Adrenal gland (tissue), 9 donors: ENCODE measurements at regions not wholly inside any gene's neighbourhood (a gene's known extent, or its start where the extent isn't known, plus 50 kb on each side); places are given as distances from the start of the nearest gene placed in this dataset.
"Not testable (repeated sequence)": the region's sequence is repeated elsewhere in the genome, so short reads cannot be mapped to it uniquely, and the experiment has no call there.

Source experiments
- DNase-seq, 7 donors: peaks; one replicate each; pipeline ENCODE4 v3.0.0-alpha.2; 2019 to 2020
- H3K27ac ChIP-seq, 5 donors: fragments of 200-600 bp; sonication (generic) in 4 of 5; 1 replicate in 3 of 5; 2 replicates in 2 of 5; pipeline versions ENCODE4 v1.5.1 to v1.8.0; 2016 to 2020; ENCODE audit warnings: mild to moderate bottlenecking in 1 of 5
- H3K27me3 ChIP-seq: fragments of 200-600 bp; 2 replicates; pipeline ENCODE4 v1.8.0; 2021
- H3K36me3 ChIP-seq, 2 donors: fragments of 200-600 bp; replicated peaks in 1 of 2; 1 replicate in 1 of 2; 2 replicates in 1 of 2; pipeline versions ENCODE4 v1.5.1 to v1.8.0; 2018 to 2022
- H3K4me1 ChIP-seq, 2 donors: fragments of 200-600 bp; replicated peaks in 1 of 2; 1 replicate in 1 of 2; 2 replicates in 1 of 2; pipeline versions ENCODE4 v1.5.1 to v1.8.0; 2018 to 2021
- H3K4me3 ChIP-seq, 4 donors: fragments of 200-600 bp; sonication (generic) in 3 of 4; one replicate each; pipeline ENCODE4 v1.5.1; 2016 to 2018
- H3K9me3 ChIP-seq, 3 donors: fragments of 200-600 bp; sonication (generic) in 1 of 3; replicated peaks in 1 of 3; 1 replicate in 2 of 3; 2 replicates in 1 of 3; pipeline versions ENCODE4 v1.5.1 to v1.8.0; 2016 to 2021
- POLR2A ChIP-seq, 2 donors: fragments of 450-650 bp; IDR thresholded peaks; one replicate each; pipeline ENCODE4 v1.6.1; 2017; ENCODE audit warnings: antibody characterized with exemption in 2 of 2, mild to moderate bottlenecking in 2 of 2, moderate library complexity in 1 of 2
- WGBS, 4 donors: extraction: QIAGEN DNeasy Blood & Tissue Kit in 2 of 4; methylation state at CpG; one replicate each; pipeline versions ENCODE4 v1.1.5 to v1.1.7; 2013 to 2017; 5-methylcytosine and 5-hydroxymethylcytosine counted together
- intact Hi-C, 2 donors: fragments of 100-400 bp; cut with DNase I; formaldehyde crosslinking; loops; one replicate each; pipeline versions ENCODE4 v1.14.1 to v1.15.0; 2022 to 2023
- TF ChIP-seq, protein P1 (sequence below), 6 experiments: fragments of 450-650 bp in 4 of 6; fragments of 200-600 bp in 2 of 6; sonication (generic) in 1 of 6; IDR thresholded peaks; 1 replicate in 5 of 6; 2 replicates in 1 of 6; pipeline versions ENCODE4 v1.5.1 to v1.8.0; 2016 to 2021; ENCODE audit warnings: antibody characterized with exemption in 6 of 6, mild to moderate bottlenecking in 2 of 6, moderate library complexity in 1 of 6
- donor health status: healthy with polysubstance abuse.
- donor health status: Bipolar disorder and iron deficiency.
- donor health status: DM: yes; HTN: yes; CAD: no.
- donor health status: DM: no; HTN: no; CAD: no.
- donor health status: DM: no; HTN: no; CAD: no.

DNA sequence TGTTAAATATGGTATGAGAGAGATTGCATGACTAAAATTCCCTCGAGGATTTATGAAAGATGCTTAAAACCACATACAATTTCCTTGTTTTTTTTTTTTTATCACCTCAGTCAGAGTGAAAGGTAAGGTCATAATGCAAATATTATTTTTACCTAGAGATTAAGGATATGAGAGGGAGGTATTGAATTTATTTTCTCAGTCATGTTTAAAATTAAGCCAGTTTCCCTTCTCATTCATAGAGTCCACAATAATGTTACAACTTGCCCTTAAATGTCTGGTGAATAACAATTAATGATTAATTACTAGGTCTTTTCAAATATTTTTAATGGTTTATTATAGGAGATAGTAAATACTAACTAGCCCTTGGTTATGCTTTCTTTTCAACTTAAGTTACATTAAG lies 144.9 kb upstream of the HAPLN1 start:
- Histone ChIP-seq H3K27me3 (no peaks in the 10 kb centered on the region), H3K36me3 (no peaks in the 10 kb centered on the region), H3K4me3 (no peak overlapping the region), H3K4me1 (no peaks in the 10 kb centered on the region), H3K27ac (no peak overlapping the region), H3K9me3 (no peaks in the 10 kb centered on the region)
- intact Hi-C loops: no loop called here
- WGBS, 4 donors: 80 to 85% (median 84%) methylated on average over 1 of the region's 1 CpG
- no peak for DNase-seq
- no peak for TF ChIP-seq POLR2A (IDR thresholded peaks at IDR 0.05)
- TF ChIP-seq, protein P1, sequence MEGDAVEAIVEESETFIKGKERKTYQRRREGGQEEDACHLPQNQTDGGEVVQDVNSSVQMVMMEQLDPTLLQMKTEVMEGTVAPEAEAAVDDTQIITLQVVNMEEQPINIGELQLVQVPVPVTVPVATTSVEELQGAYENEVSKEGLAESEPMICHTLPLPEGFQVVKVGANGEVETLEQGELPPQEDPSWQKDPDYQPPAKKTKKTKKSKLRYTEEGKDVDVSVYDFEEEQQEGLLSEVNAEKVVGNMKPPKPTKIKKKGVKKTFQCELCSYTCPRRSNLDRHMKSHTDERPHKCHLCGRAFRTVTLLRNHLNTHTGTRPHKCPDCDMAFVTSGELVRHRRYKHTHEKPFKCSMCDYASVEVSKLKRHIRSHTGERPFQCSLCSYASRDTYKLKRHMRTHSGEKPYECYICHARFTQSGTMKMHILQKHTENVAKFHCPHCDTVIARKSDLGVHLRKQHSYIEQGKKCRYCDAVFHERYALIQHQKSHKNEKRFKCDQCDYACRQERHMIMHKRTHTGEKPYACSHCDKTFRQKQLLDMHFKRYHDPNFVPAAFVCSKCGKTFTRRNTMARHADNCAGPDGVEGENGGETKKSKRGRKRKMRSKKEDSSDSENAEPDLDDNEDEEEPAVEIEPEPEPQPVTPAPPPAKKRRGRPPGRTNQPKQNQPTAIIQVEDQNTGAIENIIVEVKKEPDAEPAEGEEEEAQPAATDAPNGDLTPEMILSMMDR (IDR thresholded peaks at IDR 0.05): no peak

DNA sequence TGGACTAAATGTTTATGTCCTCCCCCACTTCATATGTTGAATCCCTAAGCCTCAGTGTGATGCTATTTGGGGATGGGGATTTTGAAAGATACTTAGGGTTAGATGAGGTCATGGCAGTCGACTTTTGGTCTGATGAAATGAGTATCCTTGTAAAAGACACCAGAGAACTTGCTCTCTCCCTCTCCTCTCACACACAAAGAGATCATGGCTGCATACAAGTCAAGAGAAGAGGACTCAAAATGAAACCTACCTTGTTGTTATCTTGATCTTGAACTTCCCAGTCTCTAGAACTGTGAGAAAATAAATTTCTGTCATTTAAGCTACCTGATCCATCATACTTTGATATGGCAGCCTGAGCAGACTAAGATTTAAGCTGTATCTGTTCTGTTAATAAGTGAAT lies 144.0 kb upstream of the HAPLN1 start:
- no peaks in the 10 kb centered on the region for H3K4me1 ChIP-seq
- H3K27me3 ChIP-seq: no peaks in the 10 kb centered on the region
- TF ChIP-seq, protein P1 (IDR thresholded peaks at IDR 0.05): no peak
- no peak for TF ChIP-seq POLR2A (IDR thresholded peaks at IDR 0.05)
- intact Hi-C loops: no loop called here
- H3K36me3 ChIP-seq: no peaks in the 10 kb centered on the region
- no peak overlapping the region for H3K27ac ChIP-seq
- no peak overlapping the region for H3K4me3 ChIP-seq
- no peak for DNase-seq
- 50 to 67% (median 56%) methylated on average over 1 of the region's 1 CpG for WGBS, 4 donors
- H3K9me3 ChIP-seq: no peaks in the 10 kb centered on the region

DNA sequence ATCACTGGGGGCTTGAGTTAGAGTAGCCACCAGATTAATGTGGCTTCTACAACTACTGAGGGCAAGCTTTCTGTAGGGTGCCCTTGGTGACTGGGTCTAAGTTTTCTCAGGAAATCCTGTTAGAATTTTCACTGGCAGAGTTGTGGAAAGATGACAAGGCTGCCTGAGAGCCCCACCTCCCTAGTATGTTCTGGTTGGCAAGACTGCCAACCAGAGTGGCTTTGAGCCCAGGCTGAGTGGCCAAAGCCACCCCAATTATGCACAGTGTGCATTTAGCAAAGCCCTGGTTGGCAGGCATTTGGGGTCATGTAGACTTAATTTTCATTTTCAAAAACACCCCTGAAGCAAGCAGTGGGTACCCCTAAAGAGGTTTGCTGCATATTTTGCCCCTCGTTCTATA lies 136.7 kb upstream of the HAPLN1 start:
- 76 to 97% (median 84%) methylated on average over 1 of the region's 1 CpG for WGBS, 4 donors
- Histone ChIP-seq H3K9me3 (no peaks in the 10 kb centered on the region), H3K4me1 (no peaks in the 10 kb centered on the region), H3K27me3 (no peaks in the 10 kb centered on the region), H3K4me3 (no peak overlapping the region), H3K27ac (no peak overlapping the region), H3K36me3 (no peaks in the 10 kb centered on the region)
- intact Hi-C loops: no loop called here
- TF ChIP-seq, protein P1 (IDR thresholded peaks at IDR 0.05): no peak
- DNase-seq: no peak

DNA sequence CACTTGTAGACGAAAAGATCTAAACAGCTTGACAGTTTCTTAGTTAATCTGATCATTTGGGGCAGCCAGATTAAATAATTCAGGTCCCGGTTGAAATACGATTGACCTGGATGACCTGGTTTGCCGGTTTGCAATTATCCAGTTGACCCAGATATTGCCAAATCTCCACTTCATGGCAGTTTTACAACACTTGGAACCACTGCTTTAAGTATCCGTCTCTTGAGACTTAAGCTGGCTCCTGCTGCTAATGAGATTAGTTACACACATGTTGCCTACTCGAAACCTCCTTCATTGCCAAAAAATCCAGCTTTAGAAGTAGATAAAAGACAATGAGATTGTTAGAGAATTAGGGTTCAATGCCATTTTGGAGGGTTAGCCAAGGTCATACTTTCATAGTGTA lies 136.2 kb upstream of the HAPLN1 start:
- Histone ChIP-seq H3K9me3 (no peaks in the 10 kb centered on the region), H3K27me3 (no peaks in the 10 kb centered on the region), H3K27ac (no peak overlapping the region), H3K4me3 (no peak overlapping the region), H3K4me1 (no peaks in the 10 kb centered on the region), H3K36me3 (no peaks in the 10 kb centered on the region)
- intact Hi-C loops: no loop called here
- no peak for DNase-seq
- 70 to 73% (median 71%) methylated on average over 6 of the region's 6 CpGs for WGBS, 4 donors
- TF ChIP-seq, protein P1 (IDR thresholded peaks at IDR 0.05): no peak
- TF ChIP-seq POLR2A (IDR thresholded peaks at IDR 0.05): no peak

DNA sequence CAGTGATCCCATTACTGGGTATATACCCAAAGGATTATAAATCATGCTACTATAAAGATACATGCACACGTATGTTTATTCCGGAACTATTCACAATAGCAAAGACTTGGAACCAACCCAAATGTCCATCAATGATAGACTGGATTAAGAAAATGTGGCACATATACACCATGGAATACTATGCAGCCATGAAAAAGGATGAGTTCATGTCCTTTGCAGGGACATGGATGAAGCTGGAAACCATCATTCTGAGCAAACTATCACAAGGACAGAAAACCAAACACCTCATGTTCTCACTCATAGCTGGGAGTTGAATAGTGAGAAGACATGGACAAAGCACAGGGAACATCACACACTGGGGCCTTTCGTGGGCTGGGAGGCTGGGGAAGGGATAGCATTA lies 129.8 kb upstream of the HAPLN1 start:
- DNase-seq, intact Hi-C loops, H3K9me3 ChIP-seq, H3K4me1 ChIP-seq, H3K4me3 ChIP-seq, H3K36me3 ChIP-seq, H3K27ac ChIP-seq, H3K27me3 ChIP-seq: not testable (repeated sequence)
- 81 to 98% (median 91%) methylated on average over 3 of the region's 3 CpGs for WGBS, 4 donors
